CD8-positive, alpha-beta memory T cell (primary cell): ENCODE measurements at regions not wholly inside any gene's neighbourhood (a gene's known extent, or its start where the extent isn't known, plus 50 kb on each side); places are given as distances from the start of the nearest gene placed in this dataset.

Experiments used
- CTCF ChIA-PET: fragments of 350-600 bp; sonication (Branson Sonifier 250); formaldehyde crosslinking; loops from one replicate; lab custom pipeline; 2021; ENCODE audit warnings: antibody characterized with exemption; lab: Charles Lee
- POLR2A ChIA-PET: fragments of 350-600 bp; sonication (Branson Sonifier 250); formaldehyde crosslinking; loops from one replicate; lab custom pipeline; 2021; ENCODE audit warnings: antibody characterized with exemption; lab: Charles Lee
- DNase-seq, 5 donors: peaks; one replicate each; pipeline versions ENCODE4 v3.0.0 to v3.0.0-alpha.2; 2020 to 2022; ENCODE audit warnings: mixed read lengths in 1 of 5
- H3K27ac ChIP-seq: one replicate; pipeline ENCODE4 v1.7.0; 2013; ENCODE audit warnings: low read depth, mild to moderate bottlenecking, low read length, moderate library complexity
- H3K27me3 ChIP-seq: 2 replicates; pipeline ENCODE4 v1.7.0; 2013; ENCODE audit warnings: low read length, mild to moderate bottlenecking; ENCODE audit not compliant: insufficient read depth, poor library complexity, severe bottlenecking
- H3K36me3 ChIP-seq: 2 replicates; pipeline ENCODE4 v1.7.0; 2013; ENCODE audit warnings: mild to moderate bottlenecking, low read length, moderate library complexity; ENCODE audit not compliant: insufficient read depth
- H3K4me1 ChIP-seq: 2 replicates; pipeline ENCODE4 v1.7.0; 2013; ENCODE audit warnings: mild to moderate bottlenecking, low read length, moderate library complexity; ENCODE audit not compliant: insufficient read depth
- H3K4me3 ChIP-seq: 2 replicates; pipeline ENCODE4 v1.7.0; 2013; ENCODE audit warnings: mild to moderate bottlenecking, low read length
- H3K9me3 ChIP-seq: 2 replicates; pipeline ENCODE4 v1.7.0; 2013; ENCODE audit warnings: mild to moderate bottlenecking, low read length
- H3K27ac Mint-ChIP-seq, 8 donors: one replicate each; pipeline ENCODE4 v1.8.0; 2020 to 2021; ENCODE audit warnings: mixed read lengths in 8 of 8, mild to moderate bottlenecking in 6 of 8, inconsistent platforms in 3 of 8, moderate library complexity in 3 of 8
- H3K27me3 Mint-ChIP-seq, 2 donors: one replicate each; pipeline ENCODE4 v1.8.0; 2020 to 2021; ENCODE audit warnings: mixed read lengths in 2 of 2, mild to moderate bottlenecking in 1 of 2, moderate library complexity in 1 of 2
- H3K36me3 Mint-ChIP-seq, 3 donors: one replicate each; pipeline ENCODE4 v1.8.0; 2020 to 2021; ENCODE audit warnings: mixed read lengths in 3 of 3, inconsistent platforms in 1 of 3, mild to moderate bottlenecking in 1 of 3
- H3K4me1 Mint-ChIP-seq, 3 donors: one replicate each; pipeline ENCODE4 v1.8.0; 2020 to 2021; ENCODE audit warnings: mixed read lengths in 3 of 3, inconsistent platforms in 1 of 3, mild to moderate bottlenecking in 1 of 3
- H3K4me3 Mint-ChIP-seq, 7 donors: one replicate each; pipeline ENCODE4 v1.8.0; 2020 to 2021; ENCODE audit warnings: mixed read lengths in 7 of 7, mild to moderate bottlenecking in 6 of 7, moderate library complexity in 4 of 7, inconsistent platforms in 2 of 7
- H3K9me3 Mint-ChIP-seq, 5 donors: one replicate each; pipeline ENCODE4 v1.8.0; 2020 to 2022; ENCODE audit warnings: mixed read lengths in 5 of 5, mild to moderate bottlenecking in 3 of 5, moderate library complexity in 2 of 5, inconsistent platforms in 1 of 5

DNA sequence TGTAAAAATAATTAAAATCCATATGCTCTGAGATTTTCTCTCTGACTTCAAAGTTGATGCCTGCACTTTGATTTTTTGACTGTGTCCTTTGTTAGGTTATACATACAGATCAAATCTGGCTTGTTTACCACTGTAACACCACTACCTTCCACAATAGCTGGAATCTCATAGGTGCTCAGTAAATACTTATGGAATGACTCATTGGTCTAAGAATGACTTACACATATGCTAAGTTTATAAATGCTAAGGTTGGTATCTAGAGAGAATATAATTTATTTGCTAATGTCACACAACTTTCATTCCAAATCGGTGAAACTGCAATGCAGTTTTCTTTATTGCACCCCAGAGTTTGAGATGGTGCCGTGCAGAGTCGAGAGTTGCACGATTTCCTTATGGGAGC is 578.5 kb downstream of the SH2D4B start:
- peaks cover 0 to 2% (median 2%) of the 10 kb centered on the region in 5 donors for H3K9me3 Mint-ChIP-seq
- POLR2A ChIA-PET: no interaction called here
- no peaks in the 10 kb centered on the region for H3K27me3 Mint-ChIP-seq

DNA sequence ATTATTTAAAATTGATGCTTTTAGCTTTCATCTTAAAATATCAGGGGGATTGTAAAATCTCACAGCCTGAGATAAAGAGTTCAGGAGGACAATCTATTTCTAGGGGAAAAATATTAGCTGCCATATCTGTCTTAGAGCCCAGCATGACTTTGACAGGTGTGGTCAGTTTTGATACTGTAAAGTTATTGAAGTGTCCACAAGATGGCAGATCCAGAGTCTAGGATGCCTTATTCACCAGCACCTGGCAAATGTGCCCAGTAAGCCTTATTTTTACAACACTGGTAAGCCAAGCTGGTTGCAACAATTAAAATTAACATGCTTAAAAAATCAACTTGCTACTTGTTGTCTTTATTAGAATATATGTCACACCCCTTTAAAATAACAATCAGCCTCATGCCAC is 579.3 kb downstream of the SH2D4B start:
- Histone ChIP-seq H3K36me3 (no peaks in the 10 kb centered on the region), H3K27me3 (no peaks in the 10 kb centered on the region), H3K27ac (no peak overlapping the region), H3K4me3 (no peak overlapping the region), H3K9me3 (no peaks in the 10 kb centered on the region), H3K4me1 (no peaks in the 10 kb centered on the region)
- Mint-ChIP-seq H3K27me3 (no peaks in the 10 kb centered on the region), H3K4me1 (no peaks in the 10 kb centered on the region), H3K4me3 (no peak overlapping the region), H3K27ac (no peak overlapping the region), H3K36me3 (no peaks in the 10 kb centered on the region), H3K9me3 (peaks cover 0 to 2% (median 2%) of the 10 kb centered on the region in 5 donors)
- ChIA-PET CTCF (no interaction called here), POLR2A (no interaction called here)
- DNase-seq: no peak

More for the DNA sequence above, 578.5 kb downstream of the SH2D4B start:
- no peak overlapping the region for H3K4me3 Mint-ChIP-seq
- no peak overlapping the region for H3K27ac Mint-ChIP-seq
- H3K4me3 ChIP-seq: no peak overlapping the region
- H3K36me3 ChIP-seq: no peaks in the 10 kb centered on the region
- DNase-seq: no peak
- CTCF ChIA-PET: no interaction called here
- H3K27me3 ChIP-seq: no peaks in the 10 kb centered on the region
- H3K9me3 ChIP-seq: no peaks in the 10 kb centered on the region
- no peaks in the 10 kb centered on the region for H3K4me1 Mint-ChIP-seq
- no peaks in the 10 kb centered on the region for H3K4me1 ChIP-seq
- no peaks in the 10 kb centered on the region for H3K36me3 Mint-ChIP-seq
- no peak overlapping the region for H3K27ac ChIP-seq

DNA sequence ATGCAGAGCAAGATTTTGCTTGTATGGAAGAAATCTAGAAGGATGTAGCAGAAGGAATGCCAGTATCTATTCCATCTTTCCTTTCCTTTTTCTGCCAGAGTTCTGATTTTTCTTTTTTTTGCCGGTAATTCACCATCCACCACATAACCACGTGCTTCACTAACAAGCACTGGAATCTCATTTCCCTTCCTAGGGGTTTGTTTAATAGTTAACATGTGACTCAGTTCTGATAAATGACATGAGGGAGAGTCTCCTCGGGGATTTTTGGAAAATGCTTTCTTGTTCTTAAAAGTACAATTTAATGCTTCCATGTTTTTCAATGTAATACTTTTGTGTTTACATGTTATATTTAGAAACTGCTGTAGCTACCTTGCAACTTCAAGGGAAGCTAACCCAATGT is 590.2 kb downstream of the SH2D4B start:
- H3K4me3 ChIP-seq: no peak overlapping the region
- H3K27me3 ChIP-seq: no peaks in the 10 kb centered on the region
- DNase-seq: no peak
- POLR2A ChIA-PET: no interaction called here
- Mint-ChIP-seq H3K27ac (no peak overlapping the region), H3K9me3 (peaks cover 2 to 25% (median 3%) of the 10 kb centered on the region in 5 donors), H3K4me3 (no peak overlapping the region), H3K4me1 (no peaks in the 10 kb centered on the region), H3K36me3 (no peaks in the 10 kb centered on the region), H3K27me3 (peaks cover 0 to 3% of the 10 kb centered on the region in 2 donors)
- H3K27ac ChIP-seq: no peak overlapping the region
- H3K4me1 ChIP-seq: no peaks in the 10 kb centered on the region
- no peaks in the 10 kb centered on the region for H3K36me3 ChIP-seq
- no peaks in the 10 kb centered on the region for H3K9me3 ChIP-seq
- CTCF ChIA-PET: no interaction called here

DNA sequence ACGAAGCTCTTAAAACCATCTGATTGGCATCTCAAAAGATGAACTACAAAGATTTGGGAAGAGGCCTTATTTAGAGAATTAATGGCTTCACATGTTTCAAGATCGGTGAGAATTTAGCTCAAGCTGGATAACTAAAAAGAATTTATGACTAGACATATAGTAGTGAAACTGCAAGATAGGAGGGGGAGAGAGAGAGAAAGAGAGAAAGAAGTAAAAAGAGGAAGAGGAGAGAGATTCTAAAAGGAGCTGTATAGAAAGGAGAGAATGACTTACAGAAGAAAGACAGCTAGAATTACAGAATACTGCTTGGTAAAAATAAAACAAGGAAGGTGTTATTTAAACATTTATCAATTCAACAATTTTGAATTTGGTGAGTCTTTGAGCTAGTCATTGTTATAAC is 592.3 kb downstream of the SH2D4B start:
- Histone ChIP-seq H3K4me1 (no peaks in the 10 kb centered on the region), H3K36me3 (no peaks in the 10 kb centered on the region), H3K27me3 (no peaks in the 10 kb centered on the region), H3K9me3 (no peaks in the 10 kb centered on the region), H3K4me3 (no peak overlapping the region), H3K27ac (no peak overlapping the region)
- Mint-ChIP-seq H3K4me1 (no peaks in the 10 kb centered on the region), H3K36me3 (no peaks in the 10 kb centered on the region), H3K27me3 (peaks cover 0 to 3% of the 10 kb centered on the region in 2 donors), H3K9me3 (peaks cover 2 to 20% (median 3%) of the 10 kb centered on the region in 5 donors), H3K4me3 (no peak overlapping the region), H3K27ac (no peak overlapping the region)
- ChIA-PET POLR2A (no interaction called here), CTCF (no interaction called here)
- no peak for DNase-seq

DNA sequence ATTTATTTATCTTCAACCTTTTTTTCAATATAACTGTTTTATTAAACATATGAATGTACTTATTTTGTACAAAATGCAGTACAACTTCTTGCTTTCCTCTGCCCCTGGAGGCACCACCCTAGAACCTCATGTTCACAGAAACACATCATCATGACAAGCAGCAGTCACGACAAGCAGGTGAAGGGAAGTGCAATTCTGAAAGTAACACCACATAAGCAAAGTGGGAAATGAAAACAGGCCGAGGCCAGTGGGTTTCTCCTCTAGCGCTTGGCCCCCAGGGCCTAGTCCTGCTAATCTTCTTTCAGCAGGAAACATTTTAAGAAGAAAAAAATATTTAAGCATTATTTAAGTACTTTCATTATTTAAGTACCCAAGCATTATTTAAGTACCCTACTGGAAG is 598.1 kb downstream of the SH2D4B start:
- DNase-seq: no peak
- Histone ChIP-seq H3K4me1 (no peaks in the 10 kb centered on the region), H3K36me3 (no peaks in the 10 kb centered on the region), H3K4me3 (no peak overlapping the region), H3K27me3 (no peaks in the 10 kb centered on the region), H3K27ac (no peak overlapping the region), H3K9me3 (no peaks in the 10 kb centered on the region)
- CTCF ChIA-PET: no interaction called here
- H3K27ac Mint-ChIP-seq: no peak overlapping the region
- POLR2A ChIA-PET: no interaction called here
- H3K9me3 Mint-ChIP-seq: peaks cover 6 to 28% (median 11%) of the 10 kb centered on the region in 5 donors
- no peak overlapping the region for H3K4me3 Mint-ChIP-seq
- H3K4me1 Mint-ChIP-seq: no peaks in the 10 kb centered on the region
- no peaks in the 10 kb centered on the region for H3K36me3 Mint-ChIP-seq
- peaks cover 0 to 2% of the 10 kb centered on the region in 2 donors for H3K27me3 Mint-ChIP-seq

DNA sequence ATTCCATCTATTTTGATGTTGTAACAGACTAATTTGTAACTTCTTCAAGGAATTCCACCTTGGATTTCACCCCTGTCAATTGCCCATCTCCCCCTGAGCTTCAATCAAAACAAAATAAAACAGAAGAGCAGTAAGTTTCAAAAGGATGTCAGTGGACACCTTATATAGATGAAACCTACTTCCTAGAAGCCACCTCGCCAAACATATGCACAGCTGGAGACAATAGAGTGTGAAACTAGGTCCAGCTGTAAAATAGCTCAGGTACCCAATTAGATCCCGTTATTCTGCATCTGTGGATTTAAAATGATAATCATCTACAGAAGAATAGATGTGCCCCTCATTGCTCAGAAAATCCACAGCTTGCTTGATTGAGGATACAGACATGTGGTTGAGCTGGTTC is 598.6 kb downstream of the SH2D4B start:
- ChIA-PET POLR2A (no interaction called here), CTCF (no interaction called here)
- H3K9me3 ChIP-seq: no peaks in the 10 kb centered on the region
- peaks cover 2 to 28% (median 8%) of the 10 kb centered on the region in 5 donors for H3K9me3 Mint-ChIP-seq
- H3K27ac ChIP-seq: no peak overlapping the region
- no peaks in the 10 kb centered on the region for H3K36me3 Mint-ChIP-seq
- no peak overlapping the region for H3K27ac Mint-ChIP-seq
- no peak overlapping the region for H3K4me3 ChIP-seq
- DNase-seq: no peak
- no peaks in the 10 kb centered on the region for H3K4me1 ChIP-seq
- H3K36me3 ChIP-seq: no peaks in the 10 kb centered on the region
- H3K27me3 ChIP-seq: no peaks in the 10 kb centered on the region
- H3K4me1 Mint-ChIP-seq: no peaks in the 10 kb centered on the region
- H3K4me3 Mint-ChIP-seq: no peak overlapping the region
- H3K27me3 Mint-ChIP-seq: peaks cover 0 to 2% of the 10 kb centered on the region in 2 donors

DNA sequence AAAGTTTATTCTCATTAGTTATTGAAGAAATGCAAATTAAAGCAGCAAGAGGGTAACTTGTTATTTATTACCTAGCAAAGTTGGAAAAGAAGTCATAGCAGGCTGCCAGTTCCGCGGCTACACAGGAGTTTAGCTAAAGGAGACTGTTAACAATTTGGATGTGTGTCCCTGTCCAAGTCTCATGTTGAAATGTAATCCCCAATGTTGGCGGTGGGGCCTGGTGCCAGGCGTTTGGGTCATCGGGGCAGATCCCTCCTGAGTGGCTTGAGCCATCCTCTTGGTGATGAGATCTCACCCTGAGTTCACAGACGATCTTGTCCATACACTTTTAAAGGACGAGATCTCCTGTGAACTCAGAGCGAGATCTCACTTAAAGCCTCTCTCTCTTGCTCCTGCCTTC is 608.3 kb downstream of the SH2D4B start:
- Histone ChIP-seq H3K4me3 (no peak overlapping the region), H3K4me1 (no peaks in the 10 kb centered on the region), H3K27ac (no peak overlapping the region), H3K27me3 (no peaks in the 10 kb centered on the region), H3K36me3 (no peaks in the 10 kb centered on the region), H3K9me3 (no peaks in the 10 kb centered on the region)
- POLR2A ChIA-PET: no interaction called here
- H3K27me3 Mint-ChIP-seq: no peaks in the 10 kb centered on the region
- H3K9me3 Mint-ChIP-seq: peaks cover 0 to 4% (median 4%) of the 10 kb centered on the region in 5 donors
- CTCF ChIA-PET: no interaction called here
- DNase-seq: no peak
- H3K36me3 Mint-ChIP-seq: no peaks in the 10 kb centered on the region
- H3K27ac Mint-ChIP-seq: no peak overlapping the region
- no peaks in the 10 kb centered on the region for H3K4me1 Mint-ChIP-seq
- no peak overlapping the region for H3K4me3 Mint-ChIP-seq

DNA sequence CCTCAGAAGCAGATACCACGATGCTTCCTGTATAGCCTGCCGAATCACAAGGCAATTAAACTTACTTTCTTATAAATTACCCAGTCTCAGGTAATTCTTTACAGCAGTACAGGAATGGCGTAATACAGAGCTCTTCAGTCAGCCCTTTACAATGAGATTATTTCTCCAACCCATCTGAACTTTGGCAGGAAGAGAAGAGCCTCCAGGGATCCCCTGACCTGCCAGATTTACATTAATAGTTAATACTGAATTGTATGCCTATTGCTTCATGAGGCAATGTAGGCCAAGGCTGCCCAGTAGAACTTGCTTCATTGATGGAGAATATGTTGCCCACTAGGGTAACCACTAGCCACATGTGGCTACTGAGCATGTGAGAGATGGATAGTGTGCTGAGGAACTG is 608.7 kb downstream of the SH2D4B start:
- CTCF ChIA-PET: no interaction called here

DNA sequence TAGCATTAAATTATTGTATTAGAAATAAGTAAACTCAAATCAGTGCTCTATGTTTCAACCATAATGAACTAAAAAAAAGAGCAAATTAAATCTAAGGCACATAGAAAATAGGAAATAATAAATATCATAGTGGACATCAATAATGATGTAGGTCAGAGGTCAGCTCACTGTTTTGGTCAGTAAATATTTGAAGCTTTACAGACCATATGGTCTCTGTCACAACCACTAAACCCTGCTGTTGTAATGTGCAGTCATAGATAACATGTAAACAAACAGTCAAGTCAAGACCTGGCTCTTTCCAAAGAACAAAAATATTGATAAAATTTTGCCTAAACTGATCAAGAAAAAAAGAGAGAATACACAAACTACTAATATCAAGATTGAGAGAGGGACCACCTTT is 615.0 kb downstream of the SH2D4B start:
- Histone ChIP-seq H3K27me3 (no peaks in the 10 kb centered on the region), H3K27ac (no peak overlapping the region), H3K4me1 (no peaks in the 10 kb centered on the region), H3K4me3 (no peak overlapping the region), H3K9me3 (no peaks in the 10 kb centered on the region), H3K36me3 (no peaks in the 10 kb centered on the region)
- H3K27ac Mint-ChIP-seq: no peak overlapping the region
- POLR2A ChIA-PET: no interaction called here
- no peak overlapping the region for H3K4me3 Mint-ChIP-seq
- CTCF ChIA-PET: no interaction called here
- H3K9me3 Mint-ChIP-seq: peaks cover 0 to 3% (median 0%) of the 10 kb centered on the region in 5 donors
- no peaks in the 10 kb centered on the region for H3K36me3 Mint-ChIP-seq
- DNase-seq: no peak
- H3K27me3 Mint-ChIP-seq: no peaks in the 10 kb centered on the region
- H3K4me1 Mint-ChIP-seq: no peaks in the 10 kb centered on the region

More for the DNA sequence above, 608.7 kb downstream of the SH2D4B start:
- H3K36me3 Mint-ChIP-seq: no peaks in the 10 kb centered on the region
- H3K27me3 Mint-ChIP-seq: no peaks in the 10 kb centered on the region
- no peaks in the 10 kb centered on the region for H3K4me1 ChIP-seq
- H3K27ac ChIP-seq: no peak overlapping the region
- no peaks in the 10 kb centered on the region for H3K9me3 ChIP-seq
- POLR2A ChIA-PET: no interaction called here
- no peak for DNase-seq
- no peak overlapping the region for H3K4me3 Mint-ChIP-seq
- H3K27me3 ChIP-seq: no peaks in the 10 kb centered on the region
- H3K36me3 ChIP-seq: no peaks in the 10 kb centered on the region
- H3K4me3 ChIP-seq: no peak overlapping the region
- no peak overlapping the region for H3K27ac Mint-ChIP-seq
- peaks cover 0 to 4% (median 2%) of the 10 kb centered on the region in 5 donors for H3K9me3 Mint-ChIP-seq
- no peaks in the 10 kb centered on the region for H3K4me1 Mint-ChIP-seq
